GM18511 (cell line): ENCODE measurements at regions not wholly inside any gene's neighbourhood (a gene's known extent, or its start where the extent isn't known, plus 50 kb on each side); places are given as distances from the start of the nearest gene placed in this dataset.
A peak's percentile ranks its signal among the peaks of the same experiment; 100 is the strongest.
"Not testable (repeated sequence)": the region's sequence is repeated elsewhere in the genome, so short reads cannot be mapped to it uniquely, and the experiment has no call there.

Experiments used
- ATAC-seq: cut with Tn5 transposase; IDR thresholded peaks from one replicate; pipeline ENCODE4 v1.9.1; 2021; ENCODE audit warnings: mild to moderate bottlenecking, moderate library complexity; ENCODE audit not compliant: unreplicated experiment

- ATAC-seq: no peak
Measured at GRCh38 chr10:11668847-11669610, 57.6 kb upstream of the USP6NL start.

DNA sequence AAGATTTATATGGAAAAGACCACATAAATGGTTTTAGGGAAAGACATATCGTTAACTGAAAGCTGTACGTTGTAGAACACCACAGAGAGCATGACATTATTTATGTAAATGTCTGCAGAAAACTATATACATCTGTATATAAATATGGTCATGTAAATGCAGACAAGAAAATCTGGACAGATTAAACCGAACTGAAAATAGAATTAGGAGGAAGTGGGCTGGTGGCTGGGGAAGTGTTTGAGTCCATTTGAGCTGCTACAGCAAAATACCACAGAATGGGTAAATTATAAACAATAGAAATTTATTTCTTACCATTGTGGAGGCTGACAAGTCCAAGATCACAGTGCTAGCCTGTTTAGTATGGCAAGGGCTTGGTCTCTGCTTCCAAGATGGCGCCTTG is 56.3 kb upstream of the USP6NL start:
- no peak for ATAC-seq

- ATAC-seq: peak; percentile 80
Measured at GRCh38 chr10:11663763-11664555, 52.5 kb upstream of the USP6NL start.

DNA sequence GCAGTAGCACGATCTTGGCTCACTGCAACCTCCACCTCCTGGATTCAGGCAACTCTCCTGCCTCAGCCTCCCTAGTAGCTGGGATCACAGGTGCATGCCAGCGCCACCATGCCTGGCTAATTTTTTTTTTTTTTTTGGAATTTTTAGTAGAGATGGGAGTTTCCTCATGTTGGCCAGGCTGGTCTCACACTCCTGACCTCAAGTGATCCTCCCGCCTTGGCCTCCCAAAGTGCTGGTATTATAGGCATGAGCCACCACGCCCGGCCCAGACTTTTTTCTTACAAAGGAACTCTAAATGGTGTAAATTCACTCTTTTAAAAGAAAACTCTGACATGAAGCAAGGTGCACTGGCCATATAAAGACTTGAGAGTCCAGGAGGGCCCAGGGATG is 51.7 kb upstream of the USP6NL start:
- ATAC-seq: not testable (repeated sequence)

DNA sequence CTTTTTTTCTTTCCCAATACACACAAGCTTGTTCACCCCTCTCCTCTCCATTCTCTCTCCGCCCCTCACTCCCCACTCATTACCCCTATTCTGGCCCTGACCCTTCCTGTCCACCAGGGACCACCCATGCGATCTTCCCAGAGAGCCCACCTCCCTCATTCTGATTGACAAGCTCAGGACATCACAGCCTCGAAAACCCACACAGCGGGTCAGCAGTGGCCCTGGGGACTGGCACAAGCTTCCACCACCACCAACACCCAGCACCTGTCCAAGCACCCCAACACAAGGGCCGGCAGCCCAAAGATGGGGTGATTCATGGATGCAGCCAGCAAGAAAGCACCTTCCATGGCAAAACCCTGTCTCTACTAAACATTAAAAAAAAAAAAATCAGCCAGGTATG is 50.0 kb upstream of the USP6NL start:
- no peak for ATAC-seq
